GM19468 (cell line): ENCODE measurements at regions not wholly inside any gene's neighbourhood (a gene's known extent, or its start where the extent isn't known, plus 50 kb on each side); places are given as distances from the start of the nearest gene placed in this dataset.

Experiments used
- ATAC-seq: cut with Tn5 transposase; IDR thresholded peaks from one replicate; pipeline ENCODE4 v1.9.1; 2021; ENCODE audit warnings: mild to moderate bottlenecking, moderate library complexity, moderate number of reproducible peaks; ENCODE audit not compliant: unreplicated experiment; ENCODE audit errors: extremely low read depth

- ATAC-seq, result no peak
Measured at GRCh38 chr20:39259010-39259803, 297.1 kb downstream of the DHX35 start.

GRCh38 chr20:39258253-39258652 lies 296.1 kb downstream of the DHX35 start:
- ATAC-seq, result no peak

- ATAC-seq, result no peak
Measured at GRCh38 chr20:39253051-39253755, 291.1 kb downstream of the DHX35 start.

- ATAC-seq, result no peak
Measured at GRCh38 chr20:39252035-39252434, 289.9 kb downstream of the DHX35 start.

GRCh38 chr20:39249798-39250197 lies 287.7 kb downstream of the DHX35 start:
- ATAC-seq, result no peak

- ATAC-seq, result no peak
Measured at GRCh38 chr20:39248862-39249485, 286.8 kb downstream of the DHX35 start.

GRCh38 chr20:39248171-39248861 lies 286.2 kb downstream of the DHX35 start:
- no peak for ATAC-seq

- ATAC-seq, result no peak
Measured at GRCh38 chr20:39246436-39246835, 284.3 kb downstream of the DHX35 start.

GRCh38 chr20:39245685-39246311 lies 283.7 kb downstream of the DHX35 start:
- no peak for ATAC-seq

- ATAC-seq, result no peak
Measured at GRCh38 chr20:39243962-39244361, 281.8 kb downstream of the DHX35 start.

- no peak for ATAC-seq
Measured at GRCh38 chr20:39242614-39243013, 280.5 kb downstream of the DHX35 start.

- no peak for ATAC-seq
Measured at GRCh38 chr20:39234520-39235095, 272.5 kb downstream of the DHX35 start.

GRCh38 chr20:39233755-39234154 lies 271.6 kb downstream of the DHX35 start:
- ATAC-seq, result no peak

- ATAC-seq, result no peak
Measured at GRCh38 chr20:39227416-39227815, 265.3 kb downstream of the DHX35 start.

- no peak for ATAC-seq
Measured at GRCh38 chr20:39225978-39226377, 263.8 kb downstream of the DHX35 start.

GRCh38 chr20:39225536-39225935 lies 263.4 kb downstream of the DHX35 start:
- ATAC-seq, result no peak

GRCh38 chr20:39222101-39222500 lies 260.0 kb downstream of the DHX35 start:
- ATAC-seq, result no peak

GRCh38 chr20:39216195-39216594 lies 254.1 kb downstream of the DHX35 start:
- no peak for ATAC-seq

GRCh38 chr20:39214828-39215227 lies 252.7 kb downstream of the DHX35 start:
- no peak for ATAC-seq
